Tibial nerve (tissue), 4 donors: ENCODE measurements at regions not wholly inside any gene's neighbourhood (a gene's known extent, or its start where the extent isn't known, plus 50 kb on each side); places are given as distances from the start of the nearest gene placed in this dataset.

ENCODE experiments used
- DNase-seq, 2 donors: peaks; one replicate each; pipeline ENCODE4 v3.0.0-alpha.2; 2019; ENCODE audit warnings: low spot score in 2 of 2
- H3K27ac ChIP-seq, 4 donors: fragments of 200-600 bp; sonication (generic) in 3 of 4; one replicate each; pipeline ENCODE4 v1.5.1; 2017 to 2019; ENCODE audit warnings: mild to moderate bottlenecking in 1 of 4
- H3K27me3 ChIP-seq, 2 donors: fragments of 200-600 bp; sonication (generic) in 1 of 2; one replicate each; pipeline versions ENCODE4 v1.5.1 to v1.6.0; 2017 to 2019
- H3K36me3 ChIP-seq, 3 donors: fragments of 200-600 bp; sonication (generic); one replicate each; pipeline ENCODE4 v1.5.1; 2018 to 2019
- H3K4me1 ChIP-seq, 4 donors: fragments of 200-600 bp; sonication (generic) in 3 of 4; one replicate each; pipeline ENCODE4 v1.5.1; 2017 to 2019
- H3K4me3 ChIP-seq, 4 donors: fragments of 200-600 bp; sonication (generic) in 3 of 4; one replicate each; pipeline ENCODE4 v1.5.1; 2017 to 2019; ENCODE audit warnings: mild to moderate bottlenecking in 1 of 4, moderate library complexity in 1 of 4
- H3K9me3 ChIP-seq, 4 donors: fragments of 200-600 bp; sonication (generic) in 3 of 4; one replicate each; pipeline ENCODE4 v1.5.1; 2017 to 2019
- CTCF ChIP-seq, 5 experiments: fragments of 200-600 bp in 3 of 5; fragments of 450-650 bp in 2 of 5; sonication (generic) in 3 of 5; IDR thresholded peaks; one replicate each; pipeline ENCODE4 v1.5.1; 2016 to 2019; ENCODE audit warnings: antibody characterized with exemption in 5 of 5, mild to moderate bottlenecking in 3 of 5, moderate library complexity in 2 of 5
- EP300 ChIP-seq, 2 donors: sonication (generic); formaldehyde crosslinking; IDR thresholded peaks; one replicate each; pipeline ENCODE4 v1.6.1; 2017; ENCODE audit warnings: antibody characterized with exemption in 2 of 2, mild to moderate bottlenecking in 1 of 2
- POLR2A ChIP-seq, 2 donors: fragments of 450-650 bp; IDR thresholded peaks; one replicate each; pipeline ENCODE4 v1.6.1; 2017; ENCODE audit warnings: antibody characterized with exemption in 2 of 2, mild to moderate bottlenecking in 2 of 2, moderate library complexity in 2 of 2
- WGBS, 2 donors: methylation state at CpG; one replicate each; pipeline ENCODE4 v1.1.5; 2018; 5-methylcytosine and 5-hydroxymethylcytosine counted together

GRCh38 chr4:23361453-23361852 lies 528.4 kb downstream of the PPARGC1A start:
- H3K4me1 ChIP-seq: no peaks in the 10 kb centered on the region
- TF ChIP-seq POLR2A (IDR thresholded peaks at IDR 0.05) (no peak), CTCF (IDR thresholded peaks at IDR 0.05) (no peak), EP300 (IDR thresholded peaks at IDR 0.05) (no peak)
- H3K36me3 ChIP-seq: no peaks in the 10 kb centered on the region
- no peak overlapping the region for H3K4me3 ChIP-seq
- H3K27ac ChIP-seq: no peak overlapping the region
- no peaks in the 10 kb centered on the region for H3K9me3 ChIP-seq
- H3K27me3 ChIP-seq: no peaks in the 10 kb centered on the region
- 84 to 88% methylated on average over 3 to 9 of the region's 9 CpGs for WGBS, 2 donors
- no peak for DNase-seq

GRCh38 chr4:23360718-23361117 lies 529.1 kb downstream of the PPARGC1A start:
- Histone ChIP-seq H3K4me1 (no peaks in the 10 kb centered on the region), H3K9me3 (no peaks in the 10 kb centered on the region), H3K27ac (no peak overlapping the region), H3K27me3 (no peaks in the 10 kb centered on the region), H3K4me3 (no peak overlapping the region), H3K36me3 (no peaks in the 10 kb centered on the region)
- 60 to 90% methylated on average over 1 of the region's 1 CpG for WGBS, 2 donors
- no peak for DNase-seq
- TF ChIP-seq EP300 (IDR thresholded peaks at IDR 0.05): no peak
- TF ChIP-seq CTCF (IDR thresholded peaks at IDR 0.05): no peak
- no peak for TF ChIP-seq POLR2A (IDR thresholded peaks at IDR 0.05)

GRCh38 chr4:23355258-23355657 lies 534.6 kb downstream of the PPARGC1A start:
- Histone ChIP-seq H3K4me3 (no peak overlapping the region), H3K36me3 (no peaks in the 10 kb centered on the region), H3K27me3 (no peaks in the 10 kb centered on the region), H3K9me3 (no peaks in the 10 kb centered on the region), H3K4me1 (no peaks in the 10 kb centered on the region), H3K27ac (no peak overlapping the region)
- 47 to 65% methylated on average over 2 of the region's 2 CpGs for WGBS, 2 donors
- TF ChIP-seq EP300 (IDR thresholded peaks at IDR 0.05) (no peak), CTCF (IDR thresholded peaks at IDR 0.05) (no peak), POLR2A (IDR thresholded peaks at IDR 0.05) (no peak)
- DNase-seq: no peak

- H3K27ac ChIP-seq: no peak overlapping the region
- TF ChIP-seq EP300 (IDR thresholded peaks at IDR 0.05) (no peak), CTCF (IDR thresholded peaks at IDR 0.05) (no peak), POLR2A (IDR thresholded peaks at IDR 0.05) (no peak)
- H3K36me3 ChIP-seq: no peaks in the 10 kb centered on the region
- no peaks in the 10 kb centered on the region for H3K4me1 ChIP-seq
- H3K9me3 ChIP-seq: no peaks in the 10 kb centered on the region
- no peak for DNase-seq
- WGBS, 2 donors: 65 to 75% methylated on average over 1 of the region's 1 CpG
- no peaks in the 10 kb centered on the region for H3K27me3 ChIP-seq
- no peak overlapping the region for H3K4me3 ChIP-seq
Observed at GRCh38 chr4:23353200-23353599, 536.6 kb downstream of the PPARGC1A start.

GRCh38 chr4:23348789-23349498 lies 540.9 kb downstream of the PPARGC1A start:
- H3K4me3 ChIP-seq: no peak overlapping the region
- no peak overlapping the region for H3K27ac ChIP-seq
- no peaks in the 10 kb centered on the region for H3K4me1 ChIP-seq
- TF ChIP-seq CTCF (IDR thresholded peaks at IDR 0.05): no peak
- TF ChIP-seq EP300 (IDR thresholded peaks at IDR 0.05): no peak
- no peak for TF ChIP-seq POLR2A (IDR thresholded peaks at IDR 0.05)
- no peaks in the 10 kb centered on the region for H3K9me3 ChIP-seq
- 86 to 95% methylated on average over 2 of the region's 2 CpGs for WGBS, 2 donors
- no peaks in the 10 kb centered on the region for H3K27me3 ChIP-seq
- H3K36me3 ChIP-seq: no peaks in the 10 kb centered on the region
- DNase-seq: no peak
